T-helper 2 cell treated with Interferon-gamma antibody and Interleukin-4, amounts not matched to agents 100 ng/mL and 5 ng/mL, for 36 hours (primary cell): ENCODE measurements at regions not wholly inside any gene's neighbourhood (a gene's known extent, or its start where the extent isn't known, plus 50 kb on each side); places are given as distances from the start of the nearest gene placed in this dataset.

ENCODE experiments used
- intact Hi-C: fragments of 100-400 bp; cut with micrococcal nuclease; formaldehyde crosslinking; loops from one replicate; pipeline ENCODE4 v1.15.1; 2023

DNA sequence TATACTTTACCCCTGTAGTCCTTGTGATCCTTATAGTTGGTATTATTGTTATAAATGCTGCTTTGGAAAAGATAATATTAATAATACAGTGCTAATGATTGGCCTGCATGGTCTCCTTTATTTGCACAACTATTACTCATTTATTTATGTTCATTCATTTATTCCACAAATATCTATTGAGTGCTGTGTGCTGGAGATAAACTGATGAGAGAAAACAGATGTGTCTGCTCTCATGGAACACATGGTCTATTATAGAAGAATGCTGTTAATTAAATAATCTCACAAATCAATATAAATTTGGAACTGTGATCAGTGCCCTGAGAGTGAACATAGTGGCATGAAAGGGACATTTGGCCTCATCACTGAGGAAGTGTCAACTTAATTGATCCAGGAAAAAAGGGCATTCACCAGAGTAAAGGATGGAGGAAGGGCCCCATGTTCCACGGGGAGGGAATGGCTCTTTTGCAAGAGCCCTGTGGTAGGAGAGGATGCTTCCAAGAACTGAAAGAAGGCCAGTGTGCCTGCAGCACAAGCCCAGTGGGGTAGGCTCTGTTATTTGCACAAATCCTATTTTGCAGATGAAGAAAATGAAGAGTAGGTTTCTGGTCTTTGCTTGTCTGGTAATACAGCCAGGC, 91.5 kb upstream of the STK39 start:
- intact Hi-C loops, result loop anchor here (5.0 kb wide), 1 partner anchor 172 kb away; no protein-coding TSS in a partner anchor

DNA sequence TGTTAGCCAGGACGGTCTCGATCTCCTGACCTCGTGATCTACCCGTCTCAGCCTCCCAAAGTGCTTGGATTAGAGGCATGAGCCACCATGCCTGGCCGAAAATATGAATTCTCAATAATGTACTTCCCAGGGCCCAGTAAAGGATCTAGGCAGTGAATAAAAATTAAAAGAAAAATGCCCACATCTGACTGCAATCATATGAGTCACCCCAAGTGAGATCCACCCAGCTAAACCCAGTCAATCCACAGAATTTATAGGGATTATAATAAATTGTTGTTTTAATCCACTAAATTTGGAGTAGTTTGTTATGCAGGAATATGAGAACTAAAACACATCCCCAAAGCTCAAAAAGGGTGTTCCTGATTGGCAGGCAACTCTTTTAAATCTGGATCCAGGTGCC, 93.5 kb upstream of the STK39 start:
- intact Hi-C loops, result no loop called here

DNA sequence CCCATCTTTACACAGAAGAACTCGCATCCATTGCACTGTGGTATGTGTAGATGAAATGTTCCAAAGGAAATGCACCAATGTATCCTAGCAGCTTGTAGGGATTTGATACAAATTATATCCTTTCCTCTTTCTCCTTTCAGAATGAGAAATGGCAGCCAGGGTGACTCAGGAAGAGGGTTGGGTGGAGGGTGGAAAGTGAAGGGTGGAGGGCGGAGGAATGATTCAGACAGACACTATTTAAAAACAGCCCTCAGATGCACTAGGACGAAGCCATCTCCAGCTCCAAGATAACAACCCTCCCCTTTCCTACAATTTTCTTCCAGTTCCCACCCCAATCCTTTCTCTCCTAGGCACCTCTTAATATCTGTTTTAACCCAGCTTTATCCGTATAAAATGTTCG, 96.2 kb upstream of the STK39 start:
- intact Hi-C loops, result no loop called here

DNA sequence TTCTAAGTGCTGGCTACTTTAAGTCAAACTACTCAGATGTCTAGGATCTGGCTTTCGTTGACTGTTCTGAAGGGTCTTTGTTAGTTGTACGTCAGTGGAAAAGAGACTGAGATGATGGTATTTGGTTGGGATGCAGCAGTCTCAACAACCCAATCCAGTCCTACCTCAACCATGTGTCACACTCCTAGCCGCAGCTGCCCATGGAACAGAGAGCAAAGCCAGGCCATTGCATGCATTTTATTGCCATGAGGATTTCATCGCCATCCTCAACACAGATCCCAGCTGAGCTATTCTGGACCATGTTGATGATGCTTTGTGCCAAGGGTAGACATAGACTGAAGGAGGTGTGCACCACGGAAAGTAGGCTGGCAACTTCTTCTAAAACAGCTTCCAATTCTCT, 97.3 kb upstream of the STK39 start:
- intact Hi-C loops, result loop anchor here (5.0 kb wide), 1 partner anchor 113 kb away; the partner anchor contains the start of gene CERS6

DNA sequence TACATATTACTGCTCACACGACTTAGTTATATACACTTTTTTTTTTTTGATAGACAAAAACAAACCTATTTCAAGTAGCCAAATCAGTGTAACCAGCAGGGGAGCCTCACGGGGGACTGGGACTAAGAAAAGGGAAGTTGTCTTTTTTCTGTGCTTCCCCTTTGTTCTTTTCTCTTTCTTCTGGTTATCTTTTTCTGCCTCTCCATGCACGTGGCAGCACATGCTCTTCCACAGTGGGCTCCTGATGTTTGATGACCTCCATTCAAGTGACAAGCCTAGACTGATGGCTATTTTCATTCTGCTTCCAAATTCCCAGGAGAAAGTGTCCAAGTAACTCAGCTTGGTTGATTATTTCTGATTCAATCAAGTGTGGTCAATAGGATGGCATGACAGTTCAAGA, 98.2 kb upstream of the STK39 start:
- intact Hi-C loops, result loop anchor here (5.0 kb wide), 1 partner anchor 112 kb away; the partner anchor contains the start of gene CERS6

DNA sequence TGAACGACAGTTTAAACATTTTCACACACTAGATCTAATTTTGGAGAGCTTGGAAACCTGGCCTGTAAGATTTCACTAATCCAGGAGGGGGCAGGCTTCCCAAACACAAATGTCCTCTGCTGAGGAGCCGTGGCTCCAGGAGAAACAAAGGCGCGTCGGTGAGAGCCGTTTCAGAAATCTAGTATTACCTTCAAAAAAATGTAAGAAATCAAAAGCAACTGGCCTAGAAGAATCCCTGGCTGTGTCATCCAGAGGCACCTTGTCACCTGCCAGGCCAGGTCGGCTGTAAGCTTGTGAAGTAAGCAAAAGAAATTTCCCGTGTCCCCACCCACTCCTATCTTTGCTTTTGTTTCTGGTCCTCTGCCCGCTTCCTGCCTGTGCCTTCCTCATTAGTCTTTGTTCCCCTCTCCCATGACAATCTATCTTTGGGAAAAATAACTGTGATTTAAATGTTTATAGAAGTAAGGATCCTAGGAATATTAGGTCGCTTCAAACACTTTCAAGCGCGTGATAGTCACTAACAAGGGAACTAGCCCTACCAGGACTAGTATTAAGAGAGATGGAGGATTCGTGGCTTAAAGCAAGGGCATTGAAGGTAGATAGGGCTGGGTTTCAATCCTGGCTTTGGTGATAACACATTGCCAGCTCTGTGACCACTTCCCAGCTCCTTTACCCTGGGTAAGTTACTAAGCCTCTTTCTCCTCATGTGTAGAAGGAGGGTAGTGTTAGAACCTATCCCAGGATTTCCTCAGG, 99.5 kb upstream of the STK39 start:
- intact Hi-C loops, result loop anchor here (1.0 to 5.0 kb wide), 5 partner anchors 110 to 573 kb away; partner anchors contain the start of gene CERS6

DNA sequence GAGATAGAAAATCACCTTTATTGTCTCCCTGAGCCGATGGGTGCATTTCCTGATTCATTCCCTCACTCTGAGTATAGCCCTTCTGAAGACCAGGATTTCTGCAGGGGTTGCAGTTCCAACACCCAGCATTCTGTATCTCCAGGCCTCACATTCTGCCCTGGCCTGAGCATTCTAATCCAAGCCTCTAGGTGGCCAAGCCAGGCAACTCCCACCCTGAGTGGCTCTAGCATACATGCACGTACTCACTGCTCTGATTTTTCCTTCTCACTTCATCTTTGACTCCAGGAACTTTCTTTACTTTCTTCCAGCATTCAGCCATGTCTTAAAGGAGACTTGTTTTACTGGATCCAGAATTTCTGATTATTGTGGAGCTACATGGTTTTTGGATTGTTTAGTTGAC, 100.7 kb upstream of the STK39 start:
- intact Hi-C loops, result loop anchor here (5.0 kb wide), 1 partner anchor 109 kb away; the partner anchor contains the start of gene CERS6

DNA sequence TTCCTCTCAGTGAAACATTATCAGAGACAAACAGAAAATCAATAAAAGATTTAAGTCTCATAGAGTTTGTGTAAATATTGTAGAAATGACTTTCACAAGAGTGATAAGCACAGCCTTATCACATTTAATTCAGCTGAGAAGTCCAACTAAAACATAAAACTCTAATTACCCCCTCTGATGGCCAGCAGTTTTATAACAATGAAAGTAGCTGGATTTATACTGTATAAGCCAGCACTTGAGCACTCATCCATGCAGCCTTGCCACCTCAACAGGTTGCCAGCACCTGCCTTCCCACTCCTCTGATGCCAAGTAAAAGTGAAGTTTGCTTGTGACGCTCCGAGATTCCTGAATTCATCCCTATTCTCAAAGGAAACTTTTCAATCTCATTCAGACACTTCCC, 103.0 kb upstream of the STK39 start:
- intact Hi-C loops, result no loop called here

DNA sequence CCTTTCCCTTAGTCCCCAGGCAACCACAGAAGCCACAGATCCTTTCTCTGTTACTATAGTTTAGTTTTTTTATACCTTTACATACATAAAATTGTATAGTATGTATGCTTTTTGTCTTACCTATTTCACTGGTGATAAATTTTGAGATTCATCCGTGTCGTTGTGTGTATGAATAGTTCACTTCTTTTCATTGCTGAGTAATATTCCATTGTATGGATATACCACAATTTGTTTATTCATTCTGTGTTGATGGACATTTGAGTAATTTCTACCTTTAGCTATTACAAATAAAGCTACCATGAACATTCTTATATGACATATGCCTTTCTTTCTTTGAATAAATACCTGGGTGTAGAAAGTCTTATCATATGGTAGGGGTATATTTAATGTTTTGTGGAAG, 102.8 kb upstream of the CERS6 start:
- intact Hi-C loops, result no loop called here

DNA sequence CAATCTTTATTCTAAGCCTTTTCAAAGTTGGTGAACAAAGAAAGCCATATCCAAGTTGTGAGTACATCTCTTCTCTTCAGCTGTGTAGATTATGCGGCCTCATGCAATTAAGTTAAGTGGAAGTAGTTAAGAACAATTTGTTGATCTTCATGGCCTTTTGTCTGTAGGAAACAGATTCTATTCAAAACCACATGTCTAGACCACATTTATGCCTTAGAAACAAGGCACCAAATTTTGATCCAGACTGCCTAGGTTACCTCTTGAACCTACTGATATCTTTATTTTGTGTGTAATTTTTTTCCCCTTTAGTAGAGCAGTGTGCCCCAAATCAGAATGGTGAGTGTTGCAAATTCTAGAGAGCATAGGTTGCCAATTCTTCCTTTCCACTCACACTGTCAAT, 101.6 kb upstream of the CERS6 start:
- intact Hi-C loops, result no loop called here

DNA sequence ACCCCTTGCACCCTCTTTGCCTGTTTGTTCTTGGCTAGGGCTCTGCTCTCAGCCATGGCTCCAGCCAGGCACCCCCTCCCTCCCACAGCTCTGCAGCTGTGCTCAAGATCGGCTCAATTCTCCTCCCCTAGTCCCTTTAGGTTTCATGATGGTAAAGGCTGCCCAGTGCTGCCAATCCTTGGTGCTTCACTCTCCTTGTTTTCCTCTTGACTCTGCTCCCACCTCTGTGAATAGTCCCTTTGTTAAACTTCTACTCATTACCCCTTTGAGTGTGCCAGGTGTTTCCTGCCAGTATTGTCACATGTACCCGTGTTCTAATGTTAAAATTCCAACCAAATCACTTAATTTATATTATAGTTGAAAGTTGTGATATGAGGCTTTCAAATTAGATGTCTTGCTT, 101.0 kb upstream of the CERS6 start:
- intact Hi-C loops, result no loop called here

DNA sequence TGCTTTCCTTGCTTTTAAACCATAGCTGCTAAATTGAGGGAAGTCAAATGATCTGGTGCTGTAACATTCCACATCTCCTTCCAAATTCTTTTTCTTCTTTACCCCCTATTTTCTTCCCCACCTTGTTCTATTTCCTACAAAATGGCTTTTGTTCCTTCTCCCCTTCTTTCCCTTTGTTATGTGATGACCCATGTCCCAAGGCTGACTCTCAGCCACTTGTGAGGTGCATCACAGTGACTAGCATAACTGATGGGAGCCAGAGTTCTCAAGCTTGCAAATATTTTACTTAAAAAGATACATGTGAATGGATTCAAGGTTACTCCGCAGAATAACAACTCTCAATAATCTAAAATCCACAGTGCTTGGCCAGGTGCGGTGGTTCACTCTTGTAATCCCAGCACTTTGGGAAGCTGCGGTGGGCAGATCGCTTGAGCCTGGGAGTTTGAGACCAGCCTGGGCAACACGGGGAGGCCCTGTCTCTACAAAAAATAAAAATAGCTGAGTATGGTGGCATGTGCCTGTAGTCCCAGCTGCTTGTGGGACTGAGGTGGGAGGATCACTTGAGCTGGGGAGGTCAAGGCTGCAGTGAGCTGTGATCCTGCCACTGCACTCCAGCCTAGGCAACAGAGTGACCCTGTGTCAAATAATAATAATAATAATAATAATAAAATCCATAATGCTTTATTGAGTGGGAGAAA, 100.1 kb upstream of the CERS6 start:
- intact Hi-C loops, result no loop called here

DNA sequence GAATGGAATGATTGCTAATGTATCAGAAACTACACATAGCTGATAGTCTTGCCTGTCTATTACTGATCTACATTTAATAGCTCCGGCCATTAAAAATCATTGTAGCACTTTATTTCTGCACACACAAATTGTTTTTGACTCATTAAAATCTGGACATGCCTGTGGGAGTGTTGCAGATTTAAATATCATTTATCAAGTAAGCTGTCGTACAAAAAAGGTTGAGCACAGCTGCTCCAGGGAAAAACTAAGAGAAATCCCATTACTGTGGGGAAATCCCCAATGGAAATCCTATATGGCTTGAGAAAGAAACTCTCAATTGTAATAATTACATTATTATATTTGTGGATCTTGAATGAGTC, 99.6 kb upstream of the CERS6 start:
- intact Hi-C loops, result no loop called here

DNA sequence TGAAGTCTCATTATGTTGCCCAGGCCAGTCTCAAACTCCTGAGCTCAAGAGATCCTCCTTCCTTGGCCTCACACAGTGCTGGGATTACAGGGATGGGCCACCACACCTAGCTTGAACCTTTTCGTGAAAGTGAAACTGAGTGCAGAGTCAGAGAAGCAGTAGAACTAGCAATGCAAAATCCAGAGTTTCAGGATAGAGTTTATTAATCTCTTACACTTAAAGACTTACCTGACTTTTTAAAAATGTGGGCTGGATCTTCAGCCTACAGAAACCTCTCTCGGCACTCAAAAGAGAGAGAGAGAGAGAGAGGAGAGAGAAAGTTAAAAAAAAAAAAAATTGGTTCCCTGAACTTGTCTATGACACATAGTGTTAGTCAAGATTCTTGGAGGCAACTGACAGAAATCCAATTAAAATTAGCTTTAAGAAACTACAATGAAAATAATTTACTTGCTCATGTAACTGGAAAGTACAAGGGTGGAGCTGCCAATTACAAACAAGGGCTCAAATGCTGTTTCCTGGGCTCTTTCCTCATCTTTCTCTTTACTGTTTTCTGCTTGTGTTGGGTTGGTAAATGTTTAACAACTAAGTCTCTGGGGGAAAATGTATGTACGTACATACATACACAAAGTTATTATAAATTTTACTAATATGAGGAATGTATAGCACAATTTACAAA, 98.1 kb upstream of the CERS6 start:
- intact Hi-C loops, result no loop called here

DNA sequence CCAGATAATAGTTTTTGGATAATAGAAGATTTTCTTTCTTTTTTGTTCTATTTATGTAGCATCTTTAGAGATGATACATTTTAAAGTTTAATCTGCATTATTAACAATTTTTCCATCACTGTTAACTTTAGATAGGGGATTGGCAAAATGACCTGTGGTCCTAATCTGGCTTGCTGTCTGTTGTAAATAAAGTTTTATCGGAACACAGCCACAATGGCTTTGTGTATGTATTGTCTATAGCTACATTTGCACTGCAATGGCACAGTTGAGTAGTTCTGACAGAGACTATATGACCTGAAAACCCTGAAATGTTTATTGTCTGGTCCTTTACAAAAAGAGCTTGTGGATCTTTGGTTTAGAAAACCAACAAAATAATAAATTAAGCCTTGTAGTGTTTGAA, 97.0 kb upstream of the CERS6 start:
- intact Hi-C loops, result no loop called here

DNA sequence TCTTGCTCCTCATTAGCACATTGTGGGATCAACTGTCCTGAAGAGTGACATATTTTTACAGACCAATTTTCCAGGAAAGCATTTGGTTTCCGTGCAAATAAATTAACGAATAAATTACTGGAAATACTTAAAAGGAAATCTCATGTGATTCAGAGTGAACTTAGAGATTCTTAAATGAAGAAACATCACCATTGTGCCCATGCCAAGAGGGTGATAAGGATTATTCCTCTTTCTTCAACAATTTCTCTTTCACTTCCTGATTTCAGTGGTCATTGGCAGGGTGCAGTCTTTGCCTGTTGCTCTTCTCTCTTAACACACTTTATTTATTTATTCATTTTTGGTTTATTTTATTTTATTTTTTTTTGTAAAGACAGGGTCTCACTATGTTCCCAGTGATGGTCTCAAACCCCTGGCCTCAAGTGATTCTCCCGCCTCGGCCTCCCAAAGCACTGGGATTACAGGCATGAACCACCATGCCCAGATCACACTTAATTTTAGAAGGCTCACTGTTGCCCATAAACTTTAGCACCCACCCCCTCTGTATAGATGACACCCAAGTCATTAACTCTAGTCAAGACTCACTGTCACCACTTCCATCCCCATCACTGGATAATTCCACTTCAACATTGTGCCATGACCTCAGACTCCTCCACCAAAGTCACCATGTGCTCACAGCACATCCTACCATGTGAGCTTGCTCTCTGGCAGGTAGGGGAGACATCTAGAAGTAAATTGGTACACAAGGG, 92.6 kb upstream of the CERS6 start:
- intact Hi-C loops, result no loop called here

DNA sequence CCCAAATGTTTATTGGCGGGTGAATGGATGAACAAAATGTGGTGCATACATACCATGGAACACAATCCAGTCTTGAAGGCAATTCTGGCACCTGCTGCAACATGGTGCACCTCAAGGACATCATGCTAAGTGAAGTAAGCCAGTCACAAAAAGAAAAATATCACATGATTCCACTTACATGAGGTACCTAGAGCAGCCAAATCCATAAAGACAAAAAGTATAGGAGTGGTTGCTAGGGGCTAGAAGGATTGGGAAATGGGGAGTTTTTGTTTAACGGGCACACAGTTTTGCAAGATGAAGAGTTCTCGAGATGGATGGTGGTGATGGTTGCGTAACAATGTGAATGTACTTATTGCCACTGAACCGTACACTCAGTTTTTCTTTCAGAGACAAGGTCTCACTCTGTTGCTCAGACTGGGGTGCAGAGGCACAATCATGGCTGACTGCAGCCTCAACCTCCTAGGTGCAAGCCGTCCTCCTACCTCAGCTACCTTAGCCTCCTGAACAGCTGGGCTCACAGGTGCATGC, 90.9 kb upstream of the CERS6 start:
- intact Hi-C loops, result no loop called here

DNA sequence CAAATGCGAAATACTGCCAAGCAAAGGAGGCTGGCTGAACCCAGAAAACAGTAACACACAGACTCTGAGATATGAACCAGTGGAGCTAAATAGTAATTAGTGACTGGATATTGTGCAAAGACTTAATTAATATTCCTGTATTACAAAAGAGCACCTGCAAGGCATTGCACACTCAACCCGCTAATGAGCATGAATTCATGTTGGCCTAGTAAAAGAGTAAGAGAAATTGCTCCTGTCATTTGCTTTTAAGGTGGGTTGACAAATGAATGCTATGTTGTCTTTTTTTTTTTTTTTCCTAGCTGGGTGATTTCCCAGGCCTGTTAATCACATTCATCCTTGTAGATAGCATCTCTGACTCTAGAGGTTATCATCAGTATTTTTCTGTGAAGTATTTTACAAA, 87.0 kb upstream of the CERS6 start:
- intact Hi-C loops, result no loop called here

DNA sequence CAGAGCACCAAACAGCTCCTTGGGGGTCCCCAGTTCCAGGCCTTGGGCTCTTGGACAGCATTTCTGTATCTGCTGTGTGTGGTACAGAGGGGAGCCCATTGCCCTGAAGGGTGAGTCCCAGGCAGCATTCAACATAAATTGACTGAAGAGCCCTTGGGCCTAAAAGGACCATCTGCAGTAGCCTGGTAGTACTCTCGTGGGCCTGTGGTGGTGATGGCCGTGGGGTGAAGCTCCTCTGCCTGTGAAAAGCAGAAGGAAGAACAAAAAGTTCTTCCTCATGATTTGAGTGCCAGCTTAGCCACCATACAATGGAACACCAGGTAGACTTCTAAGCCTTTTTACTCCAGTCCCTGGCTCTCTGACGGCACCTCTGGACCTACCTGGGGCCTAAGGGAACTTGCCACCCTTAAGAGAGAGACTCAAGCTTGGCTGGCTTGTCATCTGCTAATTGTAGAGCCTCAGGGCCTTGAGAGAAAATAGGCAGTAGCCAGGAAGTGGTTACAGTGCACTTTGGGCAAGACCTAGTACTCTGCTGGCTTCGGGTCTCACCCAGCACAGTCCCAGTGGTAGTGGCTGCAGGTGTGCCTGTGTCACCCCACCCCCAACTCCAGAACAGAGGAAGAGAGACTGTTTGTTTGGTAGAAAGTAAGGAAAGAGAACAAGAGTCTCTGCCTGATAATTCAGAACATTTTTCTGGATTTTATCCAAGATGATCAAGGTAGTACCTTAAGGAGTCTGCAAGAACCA, 84.6 kb upstream of the CERS6 start:
- intact Hi-C loops, result no loop called here

DNA sequence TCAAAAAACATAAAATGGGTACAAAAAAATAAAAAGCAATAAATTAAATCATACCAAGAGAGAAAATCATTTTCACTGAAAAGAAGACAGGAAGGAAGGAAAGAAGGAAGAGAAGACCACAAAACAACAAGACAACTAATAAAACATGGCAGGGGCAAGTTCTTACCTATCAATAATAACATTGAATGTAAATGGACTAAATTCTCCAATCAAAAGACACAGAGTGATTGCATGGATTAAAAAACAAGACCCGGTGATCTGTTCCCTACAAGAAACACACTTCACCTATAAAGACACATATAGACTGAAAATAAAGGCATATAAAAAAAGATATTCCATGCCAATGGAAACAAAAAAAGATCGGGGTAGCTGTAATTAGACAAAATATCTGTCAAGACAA, 82.6 kb upstream of the CERS6 start:
- intact Hi-C loops, result no loop called here
